HG02588 (cell line): ENCODE measurements at regions not wholly inside any gene's neighbourhood (a gene's known extent, or its start where the extent isn't known, plus 50 kb on each side); places are given as distances from the start of the nearest gene placed in this dataset.
A peak's percentile ranks its signal among the peaks of the same experiment; 100 is the strongest.
"Not testable (repeated sequence)": the region's sequence is repeated elsewhere in the genome, so short reads cannot be mapped to it uniquely, and the experiment has no call there.

Experiments
- ATAC-seq: cut with Tn5 transposase; IDR thresholded peaks from one replicate; pipeline ENCODE4 v1.9.1; 2021; ENCODE audit warnings: mild to moderate bottlenecking, moderate library complexity; ENCODE audit not compliant: unreplicated experiment

- ATAC-seq, result no peak
Observed at GRCh38 chr4:26044524-26044923, 130.5 kb downstream of the SMIM20 start.

- ATAC-seq, result no peak
Observed at GRCh38 chr4:26044983-26045382, 131.0 kb downstream of the SMIM20 start.

- ATAC-seq, result no peak
Observed at GRCh38 chr4:26047795-26048194, 133.8 kb downstream of the SMIM20 start.

- ATAC-seq, result no peak
Observed at GRCh38 chr4:26048378-26048882, 134.4 kb downstream of the SMIM20 start.

- ATAC-seq, result no peak
Observed at GRCh38 chr4:26048950-26049349, 134.9 kb downstream of the SMIM20 start.

GRCh38 chr4:26049447-26049846, 135.4 kb downstream of the SMIM20 start:
- ATAC-seq, result no peak

GRCh38 chr4:26050212-26050643, 136.2 kb downstream of the SMIM20 start:
- no peak for ATAC-seq

GRCh38 chr4:26050671-26051070, 136.7 kb downstream of the SMIM20 start:
- no peak for ATAC-seq

- no peak for ATAC-seq
Observed at GRCh38 chr4:26051240-26051639, 137.2 kb downstream of the SMIM20 start.

- ATAC-seq, result no peak
Observed at GRCh38 chr4:26052663-26053541, 138.9 kb downstream of the SMIM20 start.

GRCh38 chr4:26053761-26054160, 139.7 kb downstream of the SMIM20 start:
- no peak for ATAC-seq

GRCh38 chr4:26055855-26056254, 141.8 kb downstream of the SMIM20 start:
- no peak for ATAC-seq

- no peak for ATAC-seq
Observed at GRCh38 chr4:26056406-26056805, 142.4 kb downstream of the SMIM20 start.

GRCh38 chr4:26057839-26058238, 143.8 kb downstream of the SMIM20 start:
- not testable (repeated sequence) for ATAC-seq

GRCh38 chr4:26058537-26058936, 144.5 kb downstream of the SMIM20 start:
- peak; percentile 72 for ATAC-seq

- no peak for ATAC-seq
Observed at GRCh38 chr4:26059391-26060154, 145.6 kb downstream of the SMIM20 start.

- no peak for ATAC-seq
Observed at GRCh38 chr4:26060286-26060685, 146.3 kb downstream of the SMIM20 start.

GRCh38 chr4:26061248-26061986, 147.4 kb downstream of the SMIM20 start:
- ATAC-seq, result peak; percentile 63

- ATAC-seq, result no peak
Observed at GRCh38 chr4:26062215-26062614, 148.2 kb downstream of the SMIM20 start.

- ATAC-seq, result not testable (repeated sequence)
Observed at GRCh38 chr4:26064009-26064408, 150.0 kb downstream of the SMIM20 start.

- ATAC-seq, result no peak
Observed at GRCh38 chr4:26065833-26066232, 151.8 kb downstream of the SMIM20 start.
